A549 (cell line): ENCODE measurements at regions not wholly inside any gene's neighbourhood (a gene's known extent, or its start where the extent isn't known, plus 50 kb on each side); places are given as distances from the start of the nearest gene placed in this dataset.

Source experiments
- ATAC-seq, 2 experiments: fragments of 200-7000 bp in 1 of 2; fragments of >200 bp in 1 of 2; cut with Nextera tagmentation in 1 of 2; cut with Tn5 transposase in 1 of 2; 3 replicates each; pipeline versions ENCODE4 v1.8.0 to v1.9.1; 2018 to 2020; ENCODE audit warnings: mild to moderate bottlenecking in 1 of 2, moderate library complexity in 1 of 2
- CTCF ChIA-PET: fragments of 300-600 bp; sonication (Branson Sonifier 250); formaldehyde crosslinking; extraction: SDS; loops from one replicate; lab custom pipeline; 2021; ENCODE audit warnings: antibody characterized with exemption, inconsistent platforms; lab: Yijun Ruan, JAX
- POLR2A ChIA-PET: fragments of 350-600 bp; formaldehyde crosslinking; extraction: SDS; loops from one replicate; lab custom pipeline; 2021; ENCODE audit warnings: antibody characterized with exemption, inconsistent platforms; lab: Yijun Ruan, JAX
- DNase-seq, 2 experiments: peaks; one replicate each; pipeline versions ENCODE4 v3.0.0 to v3.0.0-alpha.2; 2011 to 2016; ENCODE audit warnings: low read depth in 1 of 2, low spot score in 1 of 2
- FAIRE-seq: peaks from 2 replicates; lab custom pipeline; 2011; peaks lifted over from hg19 to GRCh38; lab: Jason Lieb, UNC
- H3K27ac ChIP-seq, 2 experiments: fragments of >200 bp; sonication (Bioruptor Twin); formaldehyde crosslinking; 3 replicates each; pipeline ENCODE4 v1.5.1; 2016 to 2017
- H3K4me1 ChIP-seq: fragments of >200 bp; sonication (Bioruptor Twin); formaldehyde crosslinking; 3 replicates; pipeline ENCODE4 v1.6.1; 2016
- H3K4me2 ChIP-seq: fragments of >200 bp; sonication (Bioruptor Twin); formaldehyde crosslinking; 3 replicates; pipeline ENCODE4 v1.6.1; 2016
- H3K4me3 ChIP-seq: fragments of >200 bp; sonication (Bioruptor Twin); formaldehyde crosslinking; 3 replicates; pipeline ENCODE4 v1.5.1; 2016
- H3K9me3 ChIP-seq: fragments of >200 bp; sonication (Bioruptor Twin); formaldehyde crosslinking; 3 replicates; pipeline ENCODE4 v1.6.1; 2016
- CBX2 ChIP-seq: fragments of 200-600 bp; sonication (generic); IDR thresholded peaks from 2 replicates; pipeline ENCODE4 v1.6.1; 2016; ENCODE audit warnings: low read depth, mild to moderate bottlenecking, borderline replicate concordance
- CEBPB ChIP-seq, 2 experiments: fragments of >200 bp in 1 of 2; sonication (Bioruptor Twin) in 1 of 2; formaldehyde crosslinking in 1 of 2; IDR thresholded peaks; 2 replicates each; pipeline ENCODE4 v1.6.1; 2012 to 2016
- E2F6 ChIP-seq: IDR thresholded peaks from 2 replicates; pipeline ENCODE4 v1.6.1; 2012; ENCODE audit warnings: low read depth, borderline replicate concordance
- EHF ChIP-seq: fragments of 250-450 bp; sonication (Bioruptor Pico); IDR thresholded peaks from 2 replicates; pipeline ENCODE4 v1.5.0; 2020; ENCODE audit warnings: mild to moderate bottlenecking
- EHMT2 ChIP-seq: fragments of 200-600 bp; sonication (generic); IDR thresholded peaks from 2 replicates; pipeline ENCODE4 v1.6.1; 2016; ENCODE audit warnings: antibody characterized with exemption, low read depth, mild to moderate bottlenecking, moderate library complexity
- FOSB ChIP-seq: fragments of 250-450 bp; sonication (Bioruptor Pico); IDR thresholded peaks from 2 replicates; pipeline ENCODE4 v1.5.0; 2020; ENCODE audit warnings: mild to moderate bottlenecking, moderate library complexity
- FOXS1 ChIP-seq: fragments of 250-450 bp; sonication (Bioruptor Pico); IDR thresholded peaks from 2 replicates; pipeline ENCODE4 v1.5.0; 2020; ENCODE audit warnings: mild to moderate bottlenecking, moderate library complexity
- JUNB ChIP-seq: fragments of >200 bp; sonication (Bioruptor Twin); formaldehyde crosslinking; IDR thresholded peaks from 2 replicates; pipeline ENCODE4 v1.6.1; 2016
- NPAS2 ChIP-seq: fragments of 250-450 bp; sonication (Bioruptor Pico); IDR thresholded peaks from 2 replicates; pipeline ENCODE4 v1.8.0; 2022; ENCODE audit warnings: mild to moderate bottlenecking, moderate library complexity, borderline replicate concordance
- POLR2A ChIP-seq: IDR thresholded peaks from 2 replicates; pipeline ENCODE4 v1.6.1; 2012; ENCODE audit warnings: mild to moderate bottlenecking, low read length
- RAD21 ChIP-seq, 2 experiments: fragments of >200 bp in 1 of 2; sonication (Bioruptor Twin) in 1 of 2; formaldehyde crosslinking in 1 of 2; IDR thresholded peaks in 1 of 2; conservative IDR thresholded peaks in 1 of 2; 2 replicates in 1 of 2; 3 replicates in 1 of 2; pipeline ENCODE4 v1.6.1; 2012 to 2018; ENCODE audit warnings: inconsistent platforms in 1 of 2
- REST ChIP-seq: fragments of 200-600 bp; sonication (generic); IDR thresholded peaks from 2 replicates; pipeline ENCODE4 v1.6.1; 2016; ENCODE audit warnings: antibody characterized with exemption, mild to moderate bottlenecking, moderate library complexity
- RNF2 ChIP-seq: fragments of 200-600 bp; sonication (generic); IDR thresholded peaks from 2 replicates; pipeline ENCODE4 v1.6.1; 2016; ENCODE audit warnings: low read depth, mild to moderate bottlenecking, antibody characterized with exemption, moderate library complexity, borderline replicate concordance
- SMC3 ChIP-seq: fragments of >200 bp; sonication (Bioruptor Twin); formaldehyde crosslinking; IDR thresholded peaks from 3 replicates; pipeline ENCODE4 v1.6.1; 2018; ENCODE audit warnings: inconsistent platforms
- SREBF2 ChIP-seq: fragments of 450-650 bp; IDR thresholded peaks from 2 replicates; pipeline ENCODE4 v1.6.1; 2014; ENCODE audit warnings: mild to moderate bottlenecking, moderate library complexity
- TFCP2L1 ChIP-seq: fragments of 250-450 bp; sonication (Bioruptor Pico); IDR thresholded peaks from 2 replicates; pipeline ENCODE4 v1.5.0; 2021; ENCODE audit warnings: mild to moderate bottlenecking
- TP53 ChIP-seq: fragments of 250-450 bp; sonication (Bioruptor Pico); IDR thresholded peaks from 2 replicates; pipeline ENCODE4 v1.5.0; 2021; ENCODE audit warnings: mild to moderate bottlenecking, moderate library complexity
- USF2 ChIP-seq: fragments of 450-650 bp; IDR thresholded peaks from 2 replicates; pipeline ENCODE4 v1.6.1; 2014; ENCODE audit warnings: antibody characterized with exemption
- WGBS: methylation state at CpG from one replicate; pipeline ENCODE4 v1.1.6; 2017; ENCODE audit errors: missing lambda C conversion rate; 5-methylcytosine and 5-hydroxymethylcytosine counted together
- TF ChIP-seq, protein P1 (sequence below): fragments of 250-450 bp; sonication (Bioruptor Pico); IDR thresholded peaks from 2 replicates; pipeline ENCODE4 v1.5.0; 2020; ENCODE audit warnings: low read depth, mild to moderate bottlenecking, moderate library complexity

- no peak for TF ChIP-seq NPAS2
- TF ChIP-seq, all 56 proteins: peak for 0
These were observed 130.8 kb downstream of the TMEM132E start (continued) for GRCh38 chr17:34710226-34710625.

DNA sequence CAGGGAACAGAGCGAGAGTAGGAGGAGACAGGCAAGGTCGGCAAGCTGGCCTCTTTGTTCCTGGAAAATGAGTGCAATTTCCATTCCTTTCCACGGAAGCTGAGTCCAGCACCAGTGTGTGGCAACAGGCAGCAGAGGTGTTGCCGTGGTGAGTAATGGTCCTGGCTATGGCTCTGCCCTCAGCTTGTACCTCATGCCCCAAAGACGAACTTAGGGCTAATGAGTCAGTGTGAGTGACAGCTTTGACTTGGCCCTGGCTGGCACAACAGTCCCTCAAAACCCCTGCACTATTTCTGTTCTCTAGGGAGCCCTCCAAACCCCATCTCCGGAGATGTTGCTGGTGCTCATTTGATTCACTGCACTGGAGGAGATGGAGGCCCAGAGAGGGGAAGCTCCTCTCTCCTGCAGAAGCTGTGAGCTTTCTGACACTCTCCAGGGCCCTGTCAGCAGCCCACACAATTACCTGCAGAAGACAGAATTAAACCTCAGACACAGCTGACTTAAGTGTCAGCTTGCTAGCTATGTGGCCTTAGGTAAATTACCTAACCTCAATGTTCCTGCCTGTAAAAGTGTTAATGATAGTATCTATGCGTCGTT, 129.9 kb downstream of the TMEM132E start:
- DNase-seq (no peak), ATAC-seq (peak in 1 of 2 experiments; percentile 55; a peak in 2 of 6 replicates)
- H3K4me2 ChIP-seq: no peak overlapping the region

DNA sequence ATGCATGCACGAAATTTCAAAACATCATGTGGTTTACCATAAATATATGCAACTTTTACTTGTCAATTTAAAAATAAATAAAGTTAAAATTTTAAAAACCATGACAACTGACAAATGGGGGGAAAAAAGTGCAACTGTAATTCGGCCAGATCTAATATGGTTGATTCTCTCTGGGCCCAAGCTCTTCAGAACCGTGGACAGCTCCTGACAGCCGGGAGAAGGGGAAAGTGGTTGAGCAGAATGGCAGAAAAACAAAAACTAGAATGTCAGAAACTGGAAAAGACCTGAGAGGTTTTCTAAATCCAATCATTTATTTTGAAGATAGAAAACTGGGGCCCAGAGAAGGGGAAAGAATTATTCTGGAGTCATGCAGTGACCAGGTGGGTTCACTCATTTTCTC, 126.6 kb downstream of the TMEM132E start:
- no peak for ATAC-seq
- no peak overlapping the region for H3K4me3 ChIP-seq
- H3K9me3 ChIP-seq: no peaks in the 10 kb centered on the region
- no peak overlapping the region for H3K27ac ChIP-seq
- DNase-seq: no peak
- POLR2A ChIA-PET: no interaction called here
- no peak overlapping the region for H3K4me2 ChIP-seq
- no peaks in the 10 kb centered on the region for H3K4me1 ChIP-seq
- CTCF ChIA-PET: interaction anchor here (1.1 kb wide), 1 partner anchor 147 kb away, joined by 3 read pairs; no protein-coding TSS in a partner anchor
- no peak for FAIRE-seq
- WGBS: 0% methylated on average over 4 of the region's 4 CpGs
- TF ChIP-seq FOSB (CRISPR knock-in tag) (no peak), EHMT2 (peak; percentile 92), JUNB (no peak), REST (peak; percentile 95)

More for the DNA sequence above, 129.9 kb downstream of the TMEM132E start:
- TF ChIP-seq FOSB (CRISPR knock-in tag) (no peak), USF2 (no peak), POLR2A (no peak), TP53 (CRISPR knock-in tag) (no peak), SMC3 (no peak), CEBPB (IDR thresholded peaks at IDR 0.05) (no peak), RAD21 (conservative IDR thresholded peaks at IDR 0.05 in 1 of 2, IDR thresholded peaks at IDR 0.05 in 1 of 2) (no peak), RNF2 (no peak), FOXS1 (CRISPR knock-in tag) (no peak), SREBF2 (no peak), TFCP2L1 (CRISPR knock-in tag) (no peak), CBX2 (no peak), E2F6 (no peak), EHF (CRISPR knock-in tag) (no peak), REST (no peak)
- TF ChIP-seq, protein P1, sequence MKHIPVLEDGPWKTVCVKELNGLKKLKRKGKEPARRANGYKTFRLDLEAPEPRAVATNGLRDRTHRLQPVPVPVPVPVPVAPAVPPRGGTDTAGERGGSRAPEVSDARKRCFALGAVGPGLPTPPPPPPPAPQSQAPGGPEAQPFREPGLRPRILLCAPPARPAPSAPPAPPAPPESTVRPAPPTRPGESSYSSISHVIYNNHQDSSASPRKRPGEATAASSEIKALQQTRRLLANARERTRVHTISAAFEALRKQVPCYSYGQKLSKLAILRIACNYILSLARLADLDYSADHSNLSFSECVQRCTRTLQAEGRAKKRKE: no peak
- no peak overlapping the region for H3K4me3 ChIP-seq
- no peak for FAIRE-seq
- H3K4me1 ChIP-seq: no peaks in the 10 kb centered on the region
- CTCF ChIA-PET: interaction anchor here (1.1 kb wide), 1 partner anchor 167 kb away, joined by 3 read pairs; no protein-coding TSS in a partner anchor
- no peak overlapping the region for H3K27ac ChIP-seq
- WGBS: 16% methylated on average over 8 of the region's 8 CpGs
- POLR2A ChIA-PET: no interaction called here
- no peaks in the 10 kb centered on the region for H3K9me3 ChIP-seq
